ENCODE measurements at regions not wholly inside any gene's neighbourhood (a gene's known extent, or its start where the extent isn't known, plus 50 kb on each side); places are given as distances from the start of the nearest gene placed in this dataset.

DNA sequence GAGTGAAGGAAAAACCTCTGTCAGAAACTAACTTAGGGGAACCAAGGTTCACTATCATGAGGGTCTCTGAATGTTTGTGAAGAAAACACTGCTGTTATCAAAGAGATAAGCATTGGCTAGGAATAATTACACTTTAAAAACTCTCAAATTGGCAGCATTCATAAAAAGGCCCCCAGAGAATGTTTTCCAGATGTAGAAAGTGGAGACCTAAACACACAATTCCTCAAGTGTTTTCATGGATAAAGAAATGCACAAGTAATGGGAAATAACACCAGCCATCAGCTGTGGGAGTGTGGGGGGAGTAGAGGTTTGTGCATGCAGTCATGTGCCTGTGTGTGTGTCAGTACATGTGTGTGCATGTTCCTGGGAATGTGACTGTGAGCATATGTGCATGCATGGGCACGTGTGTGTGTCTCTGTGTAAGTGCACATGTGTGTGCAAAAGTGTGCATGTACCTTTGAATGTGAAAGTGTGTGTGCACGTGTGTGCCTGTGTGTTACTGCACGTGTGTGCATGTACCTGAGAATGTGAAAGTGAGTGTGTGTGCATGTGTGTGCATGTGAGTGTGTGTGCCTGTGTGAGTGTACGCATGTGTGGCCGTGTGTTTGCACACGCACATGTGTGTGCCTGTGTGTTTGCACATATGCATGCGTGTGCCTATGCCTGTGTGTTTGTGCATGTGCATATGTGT, 854.3 kb upstream of the SALL3 start:
- in situ Hi-C loops (cut with HindIII; ENCODE audit: extremely low pct_ligation_motif_present, low pct_unique_long_range_greater_than_20kb) (no loop called here), intact Hi-C loops (cut with micrococcal nuclease; ENCODE audit: unreplicated experiment) (no loop called here)
- H4K20me1 ChIP-seq (ENCODE audit: insufficient read depth, low read length), result no peaks in the 10 kb centered on the region
- peaks cover 1 to 22% of the 10 kb centered on the region in 2 experiments; a peak in 3 of 5 replicates for H3K27me3 ChIP-seq (ENCODE audit: control insufficient read depth in 1 of 2, insufficient read depth in 2 of 2, low read length in 2 of 2)
- no peak overlapping the region for H2AFZ ChIP-seq (ENCODE audit: low read length)
- no peak for ATAC-seq
- no peak for FAIRE-seq
- H3K9me3 ChIP-seq (ENCODE audit: low read length), result no peaks in the 10 kb centered on the region
- WGBS (ENCODE audit: low lambda C conversion rate), result 79% methylated on average over 3 of the region's 7 CpGs
- H3K79me2 ChIP-seq (ENCODE audit: insufficient read depth, low read length), result no peaks in the 10 kb centered on the region
- H3K27ac ChIP-seq (ENCODE audit: extremely low read length, insufficient read depth, low read length), result no peak overlapping the region
- H3K4me2 ChIP-seq (ENCODE audit: low read depth, low read length), result no peak overlapping the region
- CTCF ChIA-PET (ENCODE audit: low intra/inter-chr PET ratio, low total read pairs), result no interaction called here
- POLR2A ChIA-PET, result no interaction called here
- no peak for DNase-seq (ENCODE audit: low spot score)
- H3K4me1 ChIP-seq (ENCODE audit: insufficient read depth, low read length), result no peaks in the 10 kb centered on the region
- TF ChIP-seq, protein P1, sequence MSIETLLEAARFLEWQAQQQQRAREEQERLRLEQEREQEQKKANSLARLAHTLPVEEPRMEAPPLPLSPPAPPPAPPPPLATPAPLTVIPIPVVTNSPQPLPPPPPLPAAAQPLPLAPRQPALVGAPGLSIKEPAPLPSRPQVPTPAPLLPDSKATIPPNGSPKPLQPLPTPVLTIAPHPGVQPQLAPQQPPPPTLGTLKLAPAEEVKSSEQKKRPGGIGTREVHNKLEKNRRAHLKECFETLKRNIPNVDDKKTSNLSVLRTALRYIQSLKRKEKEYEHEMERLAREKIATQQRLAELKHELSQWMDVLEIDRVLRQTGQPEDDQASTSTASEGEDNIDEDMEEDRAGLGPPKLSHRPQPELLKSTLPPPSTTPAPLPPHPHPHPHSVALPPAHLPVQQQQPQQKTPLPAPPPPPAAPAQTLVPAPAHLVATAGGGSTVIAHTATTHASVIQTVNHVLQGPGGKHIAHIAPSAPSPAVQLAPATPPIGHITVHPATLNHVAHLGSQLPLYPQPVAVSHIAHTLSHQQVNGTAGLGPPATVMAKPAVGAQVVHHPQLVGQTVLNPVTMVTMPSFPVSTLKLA (IDR thresholded peaks at IDR 0.05), result peak; percentile 95
- TF ChIP-seq, protein P2, sequence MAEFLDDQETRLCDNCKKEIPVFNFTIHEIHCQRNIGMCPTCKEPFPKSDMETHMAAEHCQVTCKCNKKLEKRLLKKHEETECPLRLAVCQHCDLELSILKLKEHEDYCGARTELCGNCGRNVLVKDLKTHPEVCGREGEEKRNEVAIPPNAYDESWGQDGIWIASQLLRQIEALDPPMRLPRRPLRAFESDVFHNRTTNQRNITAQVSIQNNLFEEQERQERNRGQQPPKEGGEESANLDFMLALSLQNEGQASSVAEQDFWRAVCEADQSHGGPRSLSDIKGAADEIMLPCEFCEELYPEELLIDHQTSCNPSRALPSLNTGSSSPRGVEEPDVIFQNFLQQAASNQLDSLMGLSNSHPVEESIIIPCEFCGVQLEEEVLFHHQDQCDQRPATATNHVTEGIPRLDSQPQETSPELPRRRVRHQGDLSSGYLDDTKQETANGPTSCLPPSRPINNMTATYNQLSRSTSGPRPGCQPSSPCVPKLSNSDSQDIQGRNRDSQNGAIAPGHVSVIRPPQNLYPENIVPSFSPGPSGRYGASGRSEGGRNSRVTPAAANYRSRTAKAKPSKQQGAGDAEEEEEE (CRISPR knock-in tag; IDR thresholded peaks at IDR 0.05; ENCODE audit: borderline replicate concordance), result no peak
- BruUV-seq (replicated peaks), result no TSS peak
- no peaks in the 10 kb centered on the region for H3K36me3 ChIP-seq (replicated peaks in 1 of 2; ENCODE audit: control insufficient read depth in 1 of 2, insufficient read depth in 2 of 2, low read length in 2 of 2)
- no peak overlapping the region for H3K4me3 ChIP-seq (replicated peaks in 1 of 3; ENCODE audit: insufficient read depth in 1 of 3, low read depth in 2 of 3, low read length in 3 of 3)
- no peak overlapping the region for H3K9ac ChIP-seq (ENCODE audit: insufficient read depth, low read depth, low read length)

DNA sequence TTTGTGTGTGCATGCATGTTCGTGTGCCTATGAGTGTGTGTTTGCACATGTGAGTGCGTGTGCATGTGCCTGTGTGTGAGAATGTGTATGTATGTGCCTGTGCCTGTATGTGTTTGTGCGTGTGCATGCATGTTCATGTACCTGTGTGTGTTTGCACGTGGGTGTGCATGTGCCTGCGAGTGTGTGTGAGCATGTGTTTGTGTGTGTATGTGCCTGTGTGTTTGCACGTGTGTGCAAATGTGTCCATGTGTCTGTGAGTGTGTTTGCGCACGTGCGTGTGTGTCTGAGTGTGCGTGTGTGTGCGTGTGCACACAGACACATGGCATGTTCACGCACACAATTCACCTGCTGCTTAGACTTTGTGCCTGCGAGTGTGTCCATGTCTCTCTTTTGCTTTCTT, 853.5 kb upstream of the SALL3 start:
- Histone ChIP-seq H3K27ac (ENCODE audit: extremely low read length, insufficient read depth, low read length) (no peak overlapping the region), H4K20me1 (ENCODE audit: insufficient read depth, low read length) (no peaks in the 10 kb centered on the region), H3K4me1 (ENCODE audit: insufficient read depth, low read length) (no peaks in the 10 kb centered on the region), H3K4me3 (replicated peaks in 1 of 3; ENCODE audit: insufficient read depth in 1 of 3, low read depth in 2 of 3, low read length in 3 of 3) (no peak overlapping the region), H3K36me3 (replicated peaks in 1 of 2; ENCODE audit: control insufficient read depth in 1 of 2, insufficient read depth in 2 of 2, low read length in 2 of 2) (no peaks in the 10 kb centered on the region), H3K9me3 (ENCODE audit: low read length) (no peaks in the 10 kb centered on the region), H3K4me2 (ENCODE audit: low read depth, low read length) (no peak overlapping the region), H3K27me3 (ENCODE audit: control insufficient read depth in 1 of 2, insufficient read depth in 2 of 2, low read length in 2 of 2) (peaks cover 3 to 28% of the 10 kb centered on the region in 2 experiments), H3K9ac (ENCODE audit: insufficient read depth, low read depth, low read length) (no peak overlapping the region), H3K79me2 (ENCODE audit: insufficient read depth, low read length) (no peaks in the 10 kb centered on the region), H2AFZ (ENCODE audit: low read length) (no peak overlapping the region)
- DNase-seq (ENCODE audit: low spot score), result no peak
- ChIA-PET POLR2A (no interaction called here), CTCF (ENCODE audit: low intra/inter-chr PET ratio, low total read pairs) (no interaction called here)
- BruUV-seq (replicated peaks), result no TSS peak
- in situ Hi-C loops (cut with HindIII; ENCODE audit: extremely low pct_ligation_motif_present, low pct_unique_long_range_greater_than_20kb) (no loop called here), intact Hi-C loops (cut with micrococcal nuclease; ENCODE audit: unreplicated experiment) (no loop called here)
- TF ChIP-seq, protein P1 (IDR thresholded peaks at IDR 0.05), result peak; percentile 97
- TF ChIP-seq, protein P3, sequence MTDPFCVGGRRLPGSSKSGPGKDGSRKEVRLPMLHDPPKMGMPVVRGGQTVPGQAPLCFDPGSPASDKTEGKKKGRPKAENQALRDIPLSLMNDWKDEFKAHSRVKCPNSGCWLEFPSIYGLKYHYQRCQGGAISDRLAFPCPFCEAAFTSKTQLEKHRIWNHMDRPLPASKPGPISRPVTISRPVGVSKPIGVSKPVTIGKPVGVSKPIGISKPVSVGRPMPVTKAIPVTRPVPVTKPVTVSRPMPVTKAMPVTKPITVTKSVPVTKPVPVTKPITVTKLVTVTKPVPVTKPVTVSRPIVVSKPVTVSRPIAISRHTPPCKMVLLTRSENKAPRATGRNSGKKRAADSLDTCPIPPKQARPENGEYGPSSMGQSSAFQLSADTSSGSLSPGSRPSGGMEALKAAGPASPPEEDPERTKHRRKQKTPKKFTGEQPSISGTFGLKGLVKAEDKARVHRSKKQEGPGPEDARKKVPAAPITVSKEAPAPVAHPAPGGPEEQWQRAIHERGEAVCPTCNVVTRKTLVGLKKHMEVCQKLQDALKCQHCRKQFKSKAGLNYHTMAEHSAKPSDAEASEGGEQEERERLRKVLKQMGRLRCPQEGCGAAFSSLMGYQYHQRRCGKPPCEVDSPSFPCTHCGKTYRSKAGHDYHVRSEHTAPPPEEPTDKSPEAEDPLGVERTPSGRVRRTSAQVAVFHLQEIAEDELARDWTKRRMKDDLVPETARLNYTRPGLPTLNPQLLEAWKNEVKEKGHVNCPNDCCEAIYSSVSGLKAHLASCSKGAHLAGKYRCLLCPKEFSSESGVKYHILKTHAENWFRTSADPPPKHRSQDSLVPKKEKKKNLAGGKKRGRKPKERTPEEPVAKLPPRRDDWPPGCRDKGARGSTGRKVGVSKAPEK (CRISPR knock-in tag; IDR thresholded peaks at IDR 0.05; ENCODE audit: borderline replicate concordance), result no peak
- WGBS (ENCODE audit: low lambda C conversion rate), result 45% methylated on average over 8 of the region's 13 CpGs
- no peak for FAIRE-seq
- no peak for ATAC-seq

All from HepG2 (cell line).